Omental fat pad (tissue), 3 donors: ENCODE measurements at regions not wholly inside any gene's neighbourhood (a gene's known extent, or its start where the extent isn't known, plus 50 kb on each side); places are given as distances from the start of the nearest gene placed in this dataset. TPM values are rescaled to one million over a fixed set of nuclear protein-coding genes. Genes with fewer than 3 reads are reported as not detected.

Experiments
- ATAC-seq: fragments of 150-250 bp; one replicate; pipeline ENCODE4 v1.9.1; 2016; ENCODE audit warnings: mild to moderate bottlenecking, moderate library complexity; ENCODE audit not compliant: low FRiP score
- DNase-seq: peaks from one replicate; pipeline ENCODE4 v3.0.0-alpha.2; 2019; ENCODE audit warnings: low spot score
- CTCF ChIP-seq, 3 donors: fragments of 450-650 bp; IDR thresholded peaks; one replicate each; pipeline ENCODE4 v1.5.1; 2016 to 2017; ENCODE audit warnings: antibody characterized with exemption in 3 of 3, mild to moderate bottlenecking in 3 of 3, moderate library complexity in 2 of 3
- small RNA-seq: library from RNA; depleted of rRNA; stranded (forward); fragments of <200 nt; gene quantifications from one replicate; pipeline ENCODE3, GENCODE V24; 2016

GRCh38 chr15:97903560-97903959 is 56.9 kb upstream of the ARRDC4 start:
- ATAC-seq (no peak), DNase-seq (no peak)

GRCh38 chr15:97903971-97904572 is 56.4 kb upstream of the ARRDC4 start:
- ATAC-seq (peak; percentile 91), DNase-seq (no peak)
- TF ChIP-seq CTCF (IDR thresholded peaks at IDR 0.05), result no peak

More at GRCh38 chr15:97903560-97903959, 56.9 kb upstream of the ARRDC4 start:
- TF ChIP-seq CTCF (IDR thresholded peaks at IDR 0.05), result no peak

- ATAC-seq (peak; percentile 90), DNase-seq (no peak)
- TF ChIP-seq CTCF (IDR thresholded peaks at IDR 0.05), result peak in 2 of 3 donors; percentile 18 to 52
Measured at GRCh38 chr15:97909291-97909891, 51.1 kb upstream of the ARRDC4 start.

Small RNA genes lying in the stretch of these regions (small RNA-seq; reads per million reads assigned to genes)
- not detected for gene AC110588.1
- not detected for gene RF00017
- gene RNA5SP401, result not detected
